Common myeloid progenitor, CD34-positive (primary cell): ENCODE measurements at regions not wholly inside any gene's neighbourhood (a gene's known extent, or its start where the extent isn't known, plus 50 kb on each side); places are given as distances from the start of the nearest gene placed in this dataset.
"Not testable (repeated sequence)": the region's sequence is repeated elsewhere in the genome, so short reads cannot be mapped to it uniquely, and the experiment has no call there.

ENCODE experiments used
- CTCF ChIA-PET: fragments of 350-600 bp; sonication (Branson Sonifier 250); formaldehyde crosslinking; loops from one replicate; lab custom pipeline; 2021; ENCODE audit warnings: antibody characterized with exemption; lab: Charles Lee
- POLR2A ChIA-PET: fragments of 350-600 bp; sonication (Branson Sonifier 250); formaldehyde crosslinking; loops from one replicate; lab custom pipeline; 2021; ENCODE audit warnings: antibody characterized with exemption; lab: Charles Lee
- DNase-seq, 3 donors: peaks; one replicate each; pipeline versions ENCODE4 v3.0.0 to v3.0.0-alpha.2; 2013
- H3K27ac ChIP-seq, 2 experiments: 1 replicate in 1 of 2; 2 replicates in 1 of 2; pipeline ENCODE4 v1.7.0; 2013; ENCODE audit warnings: inconsistent platforms in 2 of 2, low read length in 2 of 2, mild to moderate bottlenecking in 2 of 2, low read depth in 1 of 2, moderate library complexity in 1 of 2; ENCODE audit not compliant: severe bottlenecking in 2 of 2, insufficient read depth in 1 of 2, poor library complexity in 1 of 2
- H3K27me3 ChIP-seq, 5 experiments: replicated peaks in 2 of 5; 1 replicate in 3 of 5; 2 replicates in 2 of 5; pipeline versions ENCODE4 v1.6.1 to v1.7.0; 2013; ENCODE audit warnings: low read length in 4 of 5, mild to moderate bottlenecking in 2 of 5, moderate library complexity in 2 of 5, inconsistent platforms in 1 of 5; ENCODE audit not compliant: insufficient read depth in 5 of 5, control insufficient read depth in 4 of 5
- H3K36me3 ChIP-seq, 4 experiments: 1 replicate in 2 of 4; 2 replicates in 2 of 4; pipeline versions ENCODE4 v1.6.1 to v1.7.0; 2013; ENCODE audit warnings: low read length in 3 of 4, control low read depth in 1 of 4, mild to moderate bottlenecking in 1 of 4; ENCODE audit not compliant: control insufficient read depth in 4 of 4, insufficient read depth in 4 of 4
- H3K4me1 ChIP-seq, 4 experiments: 1 replicate in 3 of 4; 2 replicates in 1 of 4; pipeline versions ENCODE4 v1.6.1 to v1.7.1; 2013; ENCODE audit warnings: low read length in 3 of 4, mild to moderate bottlenecking in 3 of 4, control low read depth in 1 of 4, inconsistent platforms in 1 of 4, moderate library complexity in 1 of 4; ENCODE audit not compliant: control insufficient read depth in 4 of 4, insufficient read depth in 4 of 4; ENCODE audit errors: control extremely low read depth in 1 of 4
- H3K4me3 ChIP-seq, 7 experiments: 1 replicate in 4 of 7; 2 replicates in 3 of 7; pipeline versions ENCODE4 v1.5.1 to v1.7.0; 2013; ENCODE audit warnings: mild to moderate bottlenecking in 7 of 7, low read length in 6 of 7, moderate library complexity in 6 of 7, inconsistent platforms in 2 of 7, low read depth in 2 of 7, control low read depth in 1 of 7; ENCODE audit not compliant: insufficient read depth in 4 of 7, control insufficient read depth in 1 of 7; ENCODE audit errors: extremely low read depth in 1 of 7
- H3K9me3 ChIP-seq, 5 experiments: 1 replicate in 4 of 5; 2 replicates in 1 of 5; pipeline versions ENCODE4 v1.6.1 to v1.7.1; 2013; ENCODE audit warnings: low read length in 4 of 5, mild to moderate bottlenecking in 2 of 5, inconsistent platforms in 1 of 5, low read depth in 1 of 5, moderate library complexity in 1 of 5; ENCODE audit not compliant: control insufficient read depth in 4 of 5, insufficient read depth in 2 of 5; ENCODE audit errors: control extremely low read depth in 1 of 5
- WGBS: methylation state at CpG from one replicate; pipeline ENCODE4 v1.1.5; 2013; ENCODE audit not compliant: insufficient coverage; 5-methylcytosine and 5-hydroxymethylcytosine counted together

DNA sequence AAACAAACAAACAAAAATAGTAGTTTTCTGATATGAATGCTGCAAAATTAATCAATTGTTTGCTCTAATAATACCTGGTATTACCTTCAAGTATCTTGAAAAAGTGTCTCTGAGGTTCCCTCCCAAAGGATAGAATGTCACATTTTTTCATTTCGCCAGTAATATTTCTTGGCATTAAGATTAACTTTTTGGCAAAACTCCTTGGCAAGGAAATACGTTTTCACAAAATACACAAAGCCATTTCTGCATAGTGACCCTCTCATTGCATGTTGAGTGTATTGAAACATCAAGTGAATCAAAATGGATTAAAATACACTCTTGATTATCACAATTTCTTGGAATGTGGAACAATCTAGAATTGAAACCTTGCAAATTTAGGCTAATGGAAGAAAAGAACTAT is 230.5 kb downstream of the ATPSCKMT start:
- Histone ChIP-seq H3K4me1 (no peaks in the 10 kb centered on the region), H3K4me3 (no peak overlapping the region), H3K27ac (no peak overlapping the region), H3K9me3 (peaks cover 0 to 3% (median 0%) of the 10 kb centered on the region in 5 experiments), H3K36me3 (no peaks in the 10 kb centered on the region), H3K27me3 (no peaks in the 10 kb centered on the region)
- CTCF ChIA-PET, result no interaction called here
- no peak for DNase-seq
- 100% methylated on average over 1 of the region's 2 CpGs for WGBS
- POLR2A ChIA-PET, result no interaction called here

DNA sequence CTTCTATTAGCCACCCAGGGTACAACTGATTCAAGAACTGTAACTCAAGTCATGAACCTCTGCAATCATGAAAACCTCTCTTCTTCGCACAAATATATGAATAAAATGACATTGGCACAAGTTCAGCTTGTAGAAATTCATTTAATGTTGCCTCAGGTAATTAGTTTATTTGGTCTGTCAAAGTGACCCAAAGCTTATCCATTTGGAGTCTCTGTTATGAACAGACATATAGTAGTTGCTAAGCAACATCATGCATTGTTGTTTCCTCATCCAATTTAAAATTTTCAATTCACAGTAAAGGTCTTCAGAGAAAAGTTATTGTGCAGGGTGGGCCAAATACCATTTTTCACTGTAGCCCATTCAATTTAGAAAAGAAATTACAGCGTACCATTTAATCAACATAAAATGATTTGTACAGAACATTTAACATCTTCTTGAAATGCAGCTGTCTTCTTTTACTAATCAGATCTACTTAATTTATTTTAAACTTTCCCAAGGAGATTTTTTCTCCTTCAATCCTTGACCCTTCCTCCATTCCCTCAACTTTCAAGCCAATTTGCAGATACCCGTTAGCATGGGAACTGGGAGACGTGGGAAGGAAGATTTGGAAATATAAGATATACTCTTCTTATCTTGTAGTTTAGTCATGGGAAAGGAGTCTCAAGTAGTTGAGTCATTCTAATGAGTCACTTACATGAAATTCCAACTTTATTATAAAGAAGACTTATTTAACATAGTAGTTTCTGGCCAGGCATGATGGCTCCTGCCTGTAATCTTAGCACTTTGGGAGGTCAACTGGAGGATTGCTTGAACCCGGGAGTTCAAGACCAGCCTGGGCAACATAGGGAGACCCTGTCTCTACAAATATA is 231.3 kb downstream of the ATPSCKMT start:
- WGBS, result 82% methylated on average over 2 of the region's 5 CpGs
- H3K27ac ChIP-seq, result no peak overlapping the region
- H3K9me3 ChIP-seq, result peaks cover 0 to 3% (median 0%) of the 10 kb centered on the region in 5 experiments
- POLR2A ChIA-PET, result no interaction called here
- DNase-seq, result no peak
- no peaks in the 10 kb centered on the region for H3K4me1 ChIP-seq
- H3K36me3 ChIP-seq, result no peaks in the 10 kb centered on the region
- CTCF ChIA-PET, result no interaction called here
- no peak overlapping the region for H3K4me3 ChIP-seq
- H3K27me3 ChIP-seq, result no peaks in the 10 kb centered on the region

DNA sequence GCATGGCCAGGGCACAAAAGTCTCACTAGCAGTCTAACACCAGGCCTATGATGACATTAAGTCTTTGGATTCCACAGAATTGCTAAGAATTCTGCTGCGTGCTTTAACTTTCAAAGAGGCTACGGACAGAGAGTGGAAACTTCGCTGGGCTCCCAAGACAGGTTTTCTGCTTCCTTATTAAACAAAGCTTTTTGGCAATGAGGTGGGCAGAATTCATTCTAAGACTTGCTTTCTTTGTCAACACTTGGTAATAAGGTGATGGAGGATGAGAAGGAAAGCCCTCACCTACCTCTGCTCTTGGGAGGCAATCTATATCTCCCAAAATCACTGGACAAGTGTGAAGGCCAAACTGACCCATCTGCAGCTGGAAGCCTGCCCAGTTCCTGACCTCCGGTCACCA is 231.9 kb downstream of the ATPSCKMT start:
- H3K27ac ChIP-seq, result no peak overlapping the region
- no peaks in the 10 kb centered on the region for H3K4me1 ChIP-seq
- no peak for DNase-seq
- H3K36me3 ChIP-seq, result no peaks in the 10 kb centered on the region
- H3K4me3 ChIP-seq, result no peak overlapping the region
- H3K27me3 ChIP-seq, result no peaks in the 10 kb centered on the region
- ChIA-PET CTCF (no interaction called here), POLR2A (no interaction called here)
- H3K9me3 ChIP-seq, result peaks cover 0 to 3% (median 0%) of the 10 kb centered on the region in 5 experiments
- 83% methylated on average over 4 of the region's 4 CpGs for WGBS

DNA sequence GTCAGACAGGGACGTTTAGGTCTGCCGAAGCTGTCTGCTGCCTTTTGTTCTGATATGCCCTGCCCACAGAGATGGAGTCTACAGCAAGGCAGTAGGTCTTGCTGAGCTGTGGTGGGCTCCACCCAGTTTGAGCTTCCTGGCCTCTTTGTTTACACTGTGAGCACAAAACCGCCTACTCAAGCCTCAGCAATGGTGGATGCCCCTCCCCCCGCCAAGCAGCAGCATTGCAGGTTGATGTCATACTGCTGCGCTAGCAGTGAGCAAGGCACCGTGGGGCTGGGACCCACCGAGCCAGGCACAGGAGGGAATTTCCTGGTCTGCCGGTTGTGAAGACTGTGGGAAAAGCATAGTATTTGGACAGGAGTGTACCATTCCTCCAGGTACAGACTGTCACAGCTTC is 233.1 kb downstream of the ATPSCKMT start:
- POLR2A ChIA-PET, H3K27me3 ChIP-seq: not testable (repeated sequence)

DNA sequence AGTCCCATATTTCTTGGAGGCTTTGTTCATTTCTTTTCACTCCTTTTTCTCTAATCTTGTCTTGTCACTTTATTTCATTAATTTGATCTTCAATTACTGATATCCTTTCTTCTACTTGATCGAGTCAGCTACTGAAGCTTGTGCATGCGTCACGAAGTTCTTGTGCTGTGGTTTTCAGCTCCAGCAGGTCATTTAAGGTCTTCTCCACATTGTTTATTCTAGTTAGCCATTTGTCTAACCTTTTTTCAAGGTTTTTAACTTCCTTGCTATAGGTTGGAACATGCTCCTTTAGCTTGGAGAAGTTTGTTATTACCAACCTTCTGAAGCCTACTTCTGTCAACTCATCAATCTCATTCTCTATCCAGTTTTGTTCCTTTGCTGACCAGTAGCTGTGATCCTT is 234.0 kb downstream of the ATPSCKMT start:
- DNase-seq, H3K27me3 ChIP-seq, H3K4me1 ChIP-seq, H3K27ac ChIP-seq, H3K36me3 ChIP-seq, POLR2A ChIA-PET, CTCF ChIA-PET, H3K9me3 ChIP-seq, H3K4me3 ChIP-seq: not testable (repeated sequence)
- 93% methylated on average over 3 of the region's 3 CpGs for WGBS

More for the DNA sequence above, 233.1 kb downstream of the ATPSCKMT start:
- H3K27ac ChIP-seq, H3K36me3 ChIP-seq, H3K4me1 ChIP-seq, CTCF ChIA-PET, DNase-seq, H3K9me3 ChIP-seq, H3K4me3 ChIP-seq: not testable (repeated sequence)
- 71% methylated on average over 7 of the region's 8 CpGs for WGBS

DNA sequence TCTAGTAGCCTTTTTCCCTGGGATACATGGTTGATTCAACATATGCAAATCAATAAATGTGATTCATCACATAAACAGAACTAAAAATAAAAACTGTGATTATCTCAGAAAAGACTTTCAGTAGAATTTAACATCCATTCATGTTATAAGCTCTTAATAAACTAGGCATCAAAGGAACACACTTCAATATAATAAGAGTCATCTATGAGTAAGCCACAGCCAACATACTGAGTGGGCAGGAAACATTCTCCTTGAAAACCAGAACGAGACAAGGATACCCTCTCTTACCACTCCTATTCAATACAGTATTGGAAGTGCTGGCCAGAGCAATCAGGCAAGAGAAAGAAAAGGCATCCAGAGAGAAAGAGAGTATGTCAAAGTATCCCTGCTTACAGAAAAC is 239.9 kb downstream of the ATPSCKMT start:
- no peaks in the 10 kb centered on the region for H3K36me3 ChIP-seq
- DNase-seq, result no peak
- ChIA-PET CTCF (interaction anchor here (0.8 kb wide), 1 partner anchor 30 kb away, joined by 3 read pairs; no protein-coding TSS in a partner anchor), POLR2A (no interaction called here)
- WGBS, result no CpG with 5 or more reads among the region's 1 CpG
- H3K4me1 ChIP-seq, result no peaks in the 10 kb centered on the region
- no peak overlapping the region for H3K27ac ChIP-seq
- H3K9me3 ChIP-seq, result no peaks in the 10 kb centered on the region
- no peak overlapping the region for H3K4me3 ChIP-seq
- H3K27me3 ChIP-seq, result no peaks in the 10 kb centered on the region

DNA sequence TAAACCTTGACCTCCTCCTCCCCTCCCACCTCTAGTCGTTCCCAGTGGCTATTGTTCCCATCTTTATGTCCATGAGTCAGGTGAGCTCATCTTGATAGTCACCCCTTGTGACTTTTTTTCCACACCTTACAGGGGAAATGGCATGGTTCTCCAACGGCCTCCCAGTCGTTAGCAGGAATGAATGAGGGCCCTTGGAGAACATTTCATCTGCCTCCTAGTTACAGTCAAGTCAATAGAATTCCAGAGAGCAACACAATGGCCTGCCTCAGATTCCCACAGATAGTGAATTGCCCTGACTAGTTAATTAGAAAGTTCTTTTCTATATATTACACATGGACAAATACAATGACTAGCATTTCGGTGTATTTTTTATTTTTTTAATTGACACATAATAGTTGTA is 262.6 kb downstream of the ATPSCKMT start:
- Histone ChIP-seq H3K36me3 (no peaks in the 10 kb centered on the region), H3K27ac (no peak overlapping the region), H3K4me3 (no peak overlapping the region), H3K27me3 (no peaks in the 10 kb centered on the region), H3K9me3 (peaks cover 0 to 12% (median 0%) of the 10 kb centered on the region in 5 experiments), H3K4me1 (no peaks in the 10 kb centered on the region)
- DNase-seq, result no peak
- ChIA-PET POLR2A (no interaction called here), CTCF (no interaction called here)
- no CpG with 5 or more reads among the region's 4 CpGs for WGBS
